Gastroesophageal sphincter (tissue), 3 donors: ENCODE measurements at regions not wholly inside any gene's neighbourhood (a gene's known extent, or its start where the extent isn't known, plus 50 kb on each side); places are given as distances from the start of the nearest gene placed in this dataset.

Source experiments
- EP300 ChIP-seq: sonication (generic); formaldehyde crosslinking; IDR thresholded peaks from one replicate; pipeline ENCODE4 v1.6.1; 2017; ENCODE audit warnings: antibody characterized with exemption, mild to moderate bottlenecking
- POLR2A ChIP-seq, 2 donors: fragments of 450-650 bp; IDR thresholded peaks; one replicate each; pipeline ENCODE4 v1.6.1; 2017; ENCODE audit warnings: antibody characterized with exemption in 2 of 2, mild to moderate bottlenecking in 2 of 2, moderate library complexity in 1 of 2
- POLR2AphosphoS5 ChIP-seq: sonication (generic); formaldehyde crosslinking; IDR thresholded peaks from one replicate; pipeline ENCODE4 v1.6.1; 2017; ENCODE audit warnings: antibody characterized with exemption
- TF ChIP-seq, protein P1 (sequence below), 4 experiments: fragments of 200-600 bp in 2 of 4; fragments of 450-650 bp in 2 of 4; sonication (generic) in 1 of 4; IDR thresholded peaks; one replicate each; pipeline ENCODE4 v1.5.1; 2017 to 2019; ENCODE audit warnings: antibody characterized with exemption in 4 of 4, mild to moderate bottlenecking in 2 of 4, moderate library complexity in 2 of 4

- TF ChIP-seq, protein P1, sequence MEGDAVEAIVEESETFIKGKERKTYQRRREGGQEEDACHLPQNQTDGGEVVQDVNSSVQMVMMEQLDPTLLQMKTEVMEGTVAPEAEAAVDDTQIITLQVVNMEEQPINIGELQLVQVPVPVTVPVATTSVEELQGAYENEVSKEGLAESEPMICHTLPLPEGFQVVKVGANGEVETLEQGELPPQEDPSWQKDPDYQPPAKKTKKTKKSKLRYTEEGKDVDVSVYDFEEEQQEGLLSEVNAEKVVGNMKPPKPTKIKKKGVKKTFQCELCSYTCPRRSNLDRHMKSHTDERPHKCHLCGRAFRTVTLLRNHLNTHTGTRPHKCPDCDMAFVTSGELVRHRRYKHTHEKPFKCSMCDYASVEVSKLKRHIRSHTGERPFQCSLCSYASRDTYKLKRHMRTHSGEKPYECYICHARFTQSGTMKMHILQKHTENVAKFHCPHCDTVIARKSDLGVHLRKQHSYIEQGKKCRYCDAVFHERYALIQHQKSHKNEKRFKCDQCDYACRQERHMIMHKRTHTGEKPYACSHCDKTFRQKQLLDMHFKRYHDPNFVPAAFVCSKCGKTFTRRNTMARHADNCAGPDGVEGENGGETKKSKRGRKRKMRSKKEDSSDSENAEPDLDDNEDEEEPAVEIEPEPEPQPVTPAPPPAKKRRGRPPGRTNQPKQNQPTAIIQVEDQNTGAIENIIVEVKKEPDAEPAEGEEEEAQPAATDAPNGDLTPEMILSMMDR (IDR thresholded peaks at IDR 0.05) = no peak
- TF ChIP-seq POLR2AphosphoS5 = no peak
- TF ChIP-seq POLR2A (IDR thresholded peaks at IDR 0.05) = no peak
- TF ChIP-seq EP300 = no peak
Observed at GRCh38 chr12:46701356-46701755, 124.4 kb downstream of the SLC38A4 start.
